Left lung (tissue), 4 donors: ENCODE measurements at regions not wholly inside any gene's neighbourhood (a gene's known extent, or its start where the extent isn't known, plus 50 kb on each side); places are given as distances from the start of the nearest gene placed in this dataset.

Experiments
- ATAC-seq: fragments of 200-7000 bp; cut with Tn5 transposase; one replicate; pipeline ENCODE4 v1.9.1; 2020; ENCODE audit warnings: moderate library complexity
- DNase-seq, 4 donors: peaks; one replicate each; pipeline ENCODE4 v3.0.0-alpha.2; 2013 to 2020
- H3K27ac ChIP-seq, 2 donors: fragments of 200-600 bp; sonication (generic) in 1 of 2; one replicate each; pipeline versions ENCODE4 v1.5.0 to v1.8.0; 2020 to 2021
- H3K27me3 ChIP-seq, 2 donors: fragments of 200-600 bp; sonication (generic) in 1 of 2; one replicate each; pipeline versions ENCODE4 v1.5.0 to v1.8.0; 2020 to 2021
- H3K36me3 ChIP-seq, 2 donors: fragments of 200-600 bp; sonication (generic) in 1 of 2; one replicate each; pipeline versions ENCODE4 v1.5.0 to v1.8.0; 2020 to 2021
- H3K4me1 ChIP-seq, 2 donors: fragments of 200-600 bp; one replicate each; pipeline ENCODE4 v1.8.0; 2021
- H3K4me3 ChIP-seq, 2 donors: fragments of 200-600 bp; sonication (generic) in 1 of 2; one replicate each; pipeline versions ENCODE4 v1.5.0 to v1.8.0; 2020 to 2021; ENCODE audit warnings: mild to moderate bottlenecking in 1 of 2
- H3K9me3 ChIP-seq, 2 donors: fragments of 200-600 bp; sonication (generic) in 1 of 2; one replicate each; pipeline versions ENCODE4 v1.5.0 to v1.8.0; 2020 to 2021
- CTCF ChIP-seq, 2 donors: fragments of 200-600 bp; sonication (generic) in 1 of 2; IDR thresholded peaks; one replicate each; pipeline versions ENCODE4 v1.5.0 to v1.8.0; 2021; ENCODE audit warnings: antibody characterized with exemption in 2 of 2
- intact Hi-C, 2 donors: fragments of 100-400 bp; cut with DNase I; formaldehyde crosslinking; loops; one replicate each; pipeline versions ENCODE4 v1.11.2 to v1.14.2; 2022
- donor health status: DM: no; HTN: yes; CAD: no.
- donor health status: DM: no; HTN: no; CAD: no.

GRCh38 chr5:54743997-54744788 lies 226.6 kb downstream of the SNX18 start:
- H3K36me3 ChIP-seq, result no peaks in the 10 kb centered on the region
- DNase-seq (peak in 3 of 4 donors; percentile 50 to 85 (median 77)), ATAC-seq (peak; percentile 84)
- peak overlapping the region; percentile 81 to 87 for H3K27ac ChIP-seq
- H3K4me3 ChIP-seq, result no peak overlapping the region
- no peak for TF ChIP-seq CTCF (IDR thresholded peaks at IDR 0.05)
- peaks cover 16 to 38% of the 10 kb centered on the region in 2 donors for H3K4me1 ChIP-seq
- intact Hi-C loops, result no loop called here
- H3K27me3 ChIP-seq, result no peaks in the 10 kb centered on the region
- H3K9me3 ChIP-seq, result no peaks in the 10 kb centered on the region

- DNase-seq (no peak), ATAC-seq (no peak)
- Histone ChIP-seq H3K36me3 (no peaks in the 10 kb centered on the region), H3K27me3 (no peaks in the 10 kb centered on the region), H3K4me3 (no peak overlapping the region), H3K27ac (peak overlapping the region; percentile 81 to 87), H3K4me1 (peaks cover 16 to 43% of the 10 kb centered on the region in 2 donors), H3K9me3 (no peaks in the 10 kb centered on the region)
- TF ChIP-seq CTCF (IDR thresholded peaks at IDR 0.05), result no peak
- intact Hi-C loops, result no loop called here
Measured at GRCh38 chr5:54743581-54743980, 226.0 kb downstream of the SNX18 start.

DNA sequence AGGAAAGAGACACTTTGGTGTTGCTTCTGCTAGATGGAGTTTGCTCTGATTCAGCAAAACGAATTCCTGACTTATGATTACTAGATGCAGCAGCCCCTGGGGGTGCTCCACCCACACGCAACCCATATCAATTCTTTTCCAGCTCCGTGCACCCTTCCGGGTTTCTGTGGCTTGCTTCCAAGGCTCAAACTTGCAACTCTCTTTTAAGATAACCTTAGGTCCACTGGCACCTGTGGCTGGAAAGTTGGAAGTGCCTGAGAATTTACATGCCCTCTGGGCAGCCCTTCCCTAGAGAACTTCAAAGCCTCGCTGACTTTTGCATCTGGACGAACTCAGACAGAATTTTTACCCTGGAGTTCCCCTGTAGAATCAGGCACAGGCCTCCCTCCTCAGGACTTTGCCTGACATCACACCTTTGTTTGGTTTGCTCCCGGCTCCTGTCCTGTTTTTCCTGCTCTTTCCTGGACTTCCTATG lies 224.9 kb downstream of the SNX18 start:
- no peak for TF ChIP-seq CTCF (IDR thresholded peaks at IDR 0.05)
- no peaks in the 10 kb centered on the region for H3K36me3 ChIP-seq
- ATAC-seq, result peak; percentile 16
- H3K9me3 ChIP-seq, result no peaks in the 10 kb centered on the region
- no peak overlapping the region for H3K4me3 ChIP-seq
- no peak overlapping the region for H3K27ac ChIP-seq
- no peak for DNase-seq
- H3K4me1 ChIP-seq, result peaks cover 16 to 54% of the 10 kb centered on the region in 2 donors
- H3K27me3 ChIP-seq, result no peaks in the 10 kb centered on the region
- intact Hi-C loops, result no loop called here

DNA sequence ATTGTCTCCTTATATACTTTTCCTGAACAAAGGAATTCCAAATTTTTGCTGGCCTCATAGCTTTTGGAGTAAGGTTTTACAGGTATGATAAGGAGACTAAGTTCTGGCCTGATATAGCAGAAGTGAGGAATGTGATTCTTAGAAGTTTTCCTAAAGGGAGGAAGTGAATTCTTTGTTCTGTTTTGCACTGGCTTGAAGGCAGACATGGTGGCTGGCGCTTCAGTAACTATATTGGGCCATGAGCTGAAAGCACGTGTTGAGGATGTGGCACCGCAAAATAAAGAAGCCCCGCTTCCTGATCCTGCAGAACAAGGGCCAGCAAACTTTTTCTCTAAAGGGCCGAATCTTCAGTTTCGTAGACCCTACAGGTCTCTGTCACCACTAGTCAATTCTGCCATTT lies 224.2 kb downstream of the SNX18 start:
- no peak for DNase-seq
- H3K4me1 ChIP-seq, result peaks cover 16 to 54% of the 10 kb centered on the region in 2 donors
- H3K9me3 ChIP-seq, result no peaks in the 10 kb centered on the region
- no peak overlapping the region for H3K4me3 ChIP-seq
- H3K27ac ChIP-seq, result no peak overlapping the region
- no peak for ATAC-seq
- no peaks in the 10 kb centered on the region for H3K27me3 ChIP-seq
- TF ChIP-seq CTCF (IDR thresholded peaks at IDR 0.05), result no peak
- no peaks in the 10 kb centered on the region for H3K36me3 ChIP-seq
- intact Hi-C loops, result no loop called here

DNA sequence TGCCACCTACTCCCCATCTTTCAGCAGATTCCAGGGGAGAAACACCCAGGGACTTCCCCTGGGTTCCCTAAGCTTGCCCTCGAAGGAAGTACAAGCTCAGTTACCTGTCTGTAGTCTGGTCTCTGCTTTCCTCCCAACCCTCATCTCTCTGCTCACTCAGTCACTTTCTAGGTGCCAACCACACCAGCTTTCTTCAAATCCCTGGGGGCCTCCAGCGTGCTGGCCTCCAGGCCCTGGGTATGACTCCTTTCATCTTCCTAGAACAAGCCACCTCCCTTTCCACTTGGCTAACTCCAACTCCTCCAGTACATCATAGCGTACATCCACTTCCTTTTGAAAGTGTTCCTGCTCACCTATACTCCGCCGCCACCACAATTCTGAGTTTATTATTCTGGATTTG lies 222.6 kb downstream of the SNX18 start:
- no peaks in the 10 kb centered on the region for H3K27me3 ChIP-seq
- TF ChIP-seq CTCF (IDR thresholded peaks at IDR 0.05), result no peak
- H3K36me3 ChIP-seq, result no peaks in the 10 kb centered on the region
- intact Hi-C loops, result no loop called here
- ATAC-seq (no peak), DNase-seq (no peak)
- H3K9me3 ChIP-seq, result no peaks in the 10 kb centered on the region
- no peak overlapping the region for H3K27ac ChIP-seq
- no peak overlapping the region for H3K4me3 ChIP-seq
- peaks cover 16 to 48% of the 10 kb centered on the region in 2 donors for H3K4me1 ChIP-seq
